ENCODE measurements at regions not wholly inside any gene's neighbourhood (a gene's known extent, or its start where the extent isn't known, plus 50 kb on each side); places are given as distances from the start of the nearest gene placed in this dataset.

DNA sequence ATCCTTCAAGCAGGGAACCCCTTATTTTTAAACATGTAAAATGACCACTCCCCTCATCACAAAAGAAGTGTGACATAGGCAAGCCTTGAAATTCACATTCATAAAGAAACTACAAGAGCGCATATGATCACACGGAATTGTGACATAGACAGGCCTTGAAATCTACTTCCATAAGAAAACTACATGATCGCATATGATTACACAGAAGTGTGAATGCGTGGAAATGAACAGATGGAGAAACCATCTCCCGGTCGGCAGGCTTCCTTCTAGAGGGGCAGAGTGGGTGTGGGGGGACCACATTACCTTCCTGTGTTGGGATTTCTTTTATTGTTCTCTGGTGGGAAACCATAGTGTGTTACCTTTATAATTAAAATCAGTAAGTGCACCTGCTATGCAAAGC, 285.1 kb upstream of the ADARB2 start:
- no peak for DNase-seq

DNA sequence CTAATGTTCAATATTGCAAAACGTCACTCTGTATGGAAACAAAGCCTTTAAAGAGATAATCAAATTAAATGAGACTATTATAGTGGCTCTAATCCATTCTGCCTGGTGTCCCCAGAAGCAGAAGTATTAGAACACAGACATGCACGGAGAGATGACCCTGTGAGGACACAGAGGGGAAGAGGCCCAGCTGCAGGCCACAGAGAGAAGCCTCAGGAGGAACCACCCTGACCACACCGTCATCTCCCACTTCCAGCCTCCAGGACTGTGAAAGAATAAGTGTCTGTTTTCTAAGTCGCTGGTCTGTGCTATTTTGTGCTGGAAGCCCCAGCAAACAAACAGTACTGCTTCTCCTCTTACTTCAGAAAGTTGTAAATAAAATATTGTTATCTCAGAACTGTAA, 283.5 kb upstream of the ADARB2 start:
- no peak for DNase-seq

DNA sequence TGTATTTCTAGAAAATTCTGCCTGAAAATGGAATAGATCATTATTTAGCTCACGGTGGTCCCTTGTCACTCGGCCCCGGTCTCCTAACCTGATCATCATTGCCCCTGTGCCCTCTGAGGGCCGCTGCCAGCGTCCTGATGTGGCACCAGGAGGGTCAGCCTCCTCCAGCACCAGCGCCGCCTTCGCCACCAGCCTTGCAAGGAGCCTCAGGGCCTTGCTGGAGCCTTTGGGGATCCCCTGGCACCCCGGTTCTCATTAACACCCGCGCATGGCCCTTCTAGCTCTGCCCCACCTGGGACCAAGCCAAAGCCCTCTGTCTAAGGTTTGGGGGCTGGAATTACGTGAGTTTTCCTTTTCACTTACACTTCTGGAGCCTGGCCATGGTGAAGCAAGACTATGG, 282.5 kb upstream of the ADARB2 start:
- no peak for DNase-seq

DNA sequence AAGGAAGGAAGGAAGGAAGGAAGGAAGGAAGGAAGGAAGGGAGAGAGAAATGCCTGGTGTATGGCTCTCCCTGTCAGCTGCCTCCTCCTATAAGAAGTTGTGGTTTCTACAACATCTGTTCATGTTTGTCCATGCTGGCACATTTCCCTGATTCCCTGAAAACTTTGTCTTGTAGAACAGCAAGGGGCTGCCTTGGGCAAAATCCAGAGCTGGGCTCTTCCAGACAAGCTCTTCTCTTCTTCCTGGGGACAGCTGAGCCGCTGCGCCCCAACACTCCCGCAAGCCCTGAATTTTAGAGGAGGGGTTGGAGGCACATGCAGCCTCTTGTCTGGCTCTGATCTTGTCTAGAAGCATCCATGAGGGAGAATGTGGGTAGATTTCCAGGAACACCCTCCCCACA, 282.0 kb upstream of the ADARB2 start:
- no peak for DNase-seq

DNA sequence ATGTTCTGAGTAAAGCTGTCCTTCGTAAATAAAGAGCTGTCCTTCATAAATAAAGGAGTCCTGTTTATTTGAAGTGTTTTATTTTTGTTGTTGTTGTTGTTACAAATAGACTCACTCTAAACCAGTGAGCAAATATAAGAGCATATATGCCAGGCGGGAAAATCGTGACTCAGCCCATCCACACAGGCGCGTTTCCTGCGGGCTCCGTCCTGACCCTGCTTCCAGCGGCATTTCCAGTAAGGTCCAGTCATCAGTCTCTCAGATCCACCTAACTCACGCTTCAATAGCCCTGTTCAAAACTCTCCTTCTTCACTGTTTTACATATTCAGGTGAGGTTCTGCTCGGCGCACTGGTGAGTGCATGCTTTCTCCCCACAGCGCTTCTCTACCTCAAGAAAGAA, 277.2 kb upstream of the ADARB2 start:
- no peak for DNase-seq

DNA sequence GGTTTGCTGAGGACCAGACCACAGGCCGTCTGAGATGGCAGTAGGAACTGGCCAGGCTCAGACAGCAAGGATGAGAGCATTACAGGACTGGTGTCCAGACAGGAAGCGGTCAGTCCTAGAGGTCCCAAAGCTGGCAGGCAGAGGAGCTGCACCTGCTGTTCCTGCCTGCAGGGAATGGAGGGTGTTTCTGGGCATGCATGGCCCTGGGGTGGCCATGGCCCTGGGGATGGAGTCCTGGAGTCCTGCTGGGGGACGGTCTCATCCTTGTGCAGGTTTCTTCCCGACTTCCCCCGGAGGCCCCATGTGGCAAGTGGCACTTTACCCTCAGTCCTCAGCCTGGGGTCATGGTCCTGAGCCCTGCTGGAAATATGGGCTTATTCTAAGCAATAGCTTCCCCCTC, 274.9 kb upstream of the ADARB2 start:
- DNase-seq, result no peak

DNA sequence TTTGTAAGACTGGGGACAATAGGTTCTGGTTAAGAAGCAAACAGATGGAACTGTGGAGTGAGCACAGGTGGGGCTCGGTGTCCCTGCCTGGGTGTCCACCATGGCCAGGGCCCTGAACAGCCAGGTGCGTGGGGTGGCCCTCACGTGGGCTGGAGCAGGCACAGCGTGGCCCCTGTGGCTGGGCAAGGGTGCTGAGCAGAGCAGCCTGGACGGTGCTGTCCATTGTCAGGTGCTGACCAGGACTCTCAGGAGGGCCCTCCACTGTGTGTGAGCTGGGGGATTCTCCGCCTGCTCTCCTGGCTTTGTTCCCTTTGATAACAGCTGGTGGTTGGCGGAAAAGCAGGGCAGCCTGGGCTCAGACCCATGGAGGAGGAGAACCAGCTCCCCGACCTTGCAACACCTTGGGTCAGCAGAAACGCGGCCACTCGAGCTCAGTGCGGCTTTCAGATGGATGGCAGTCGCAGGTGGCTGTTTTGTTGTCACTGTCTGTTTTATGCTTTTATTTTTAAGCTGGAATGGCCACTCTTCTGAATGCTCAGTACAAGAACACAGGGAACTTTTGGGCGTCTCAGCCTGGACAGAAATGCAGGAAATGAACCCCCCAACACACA, 273.9 kb upstream of the ADARB2 start:
- DNase-seq, result peak; percentile 14

DNA sequence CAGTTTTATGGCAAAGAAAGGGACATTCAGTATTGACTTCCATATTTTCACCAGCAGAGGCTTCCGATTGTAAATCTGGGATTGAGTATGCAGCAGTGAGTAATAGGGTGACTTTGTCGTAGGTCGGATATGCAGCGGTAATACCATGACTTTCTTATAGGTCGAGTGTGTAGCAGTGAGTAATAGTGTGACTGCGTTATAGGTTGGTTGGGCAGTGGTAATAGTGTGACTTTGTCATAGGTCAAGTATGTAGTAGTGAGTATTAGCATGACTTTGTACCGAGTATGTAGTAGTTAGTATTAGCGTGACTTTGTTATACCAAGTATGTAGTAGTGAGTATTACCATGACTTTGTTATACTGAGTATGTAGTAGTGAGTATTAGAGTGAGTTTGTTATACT, 268.2 kb upstream of the ADARB2 start:
- no peak for DNase-seq

DNA sequence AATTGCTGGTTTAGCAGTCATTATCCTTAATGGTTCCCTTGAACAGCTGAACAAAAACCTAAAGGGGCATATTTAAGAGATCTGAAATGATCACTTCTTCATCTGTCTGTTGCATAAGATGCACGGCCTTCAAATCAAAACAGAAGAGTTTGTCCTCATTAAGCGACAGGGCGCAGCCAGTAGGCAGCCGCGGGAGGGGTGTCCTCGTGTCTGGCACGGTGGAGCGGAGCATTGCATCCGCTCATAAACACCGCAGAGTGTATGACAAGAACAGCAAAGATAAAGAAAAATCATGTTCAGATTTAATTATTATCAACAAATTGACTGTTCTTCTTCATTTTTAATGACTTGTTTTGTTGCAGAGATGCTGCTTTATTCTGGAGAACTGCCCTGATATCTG, 255.6 kb upstream of the ADARB2 start:
- no peak for DNase-seq

DNA sequence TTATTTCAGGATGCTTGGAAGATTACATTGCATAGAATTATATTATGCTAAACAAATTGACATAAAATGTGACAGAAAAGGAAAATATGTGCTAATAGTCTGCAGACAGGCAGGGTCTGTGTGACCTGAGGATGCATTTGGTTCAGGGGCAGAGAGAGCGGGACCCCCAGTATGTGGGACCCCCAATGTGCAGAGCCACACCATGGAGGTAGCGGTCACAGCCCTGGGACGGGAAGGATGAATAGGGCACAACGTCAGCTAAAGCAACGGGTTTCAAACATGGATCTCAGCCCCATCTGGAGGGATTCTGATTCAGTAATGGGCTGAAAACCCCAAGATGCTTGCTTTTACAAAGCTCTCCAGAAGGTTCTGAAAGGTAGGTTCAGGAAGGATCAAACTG, 251.8 kb upstream of the ADARB2 start:
- no peak for DNase-seq

DNA sequence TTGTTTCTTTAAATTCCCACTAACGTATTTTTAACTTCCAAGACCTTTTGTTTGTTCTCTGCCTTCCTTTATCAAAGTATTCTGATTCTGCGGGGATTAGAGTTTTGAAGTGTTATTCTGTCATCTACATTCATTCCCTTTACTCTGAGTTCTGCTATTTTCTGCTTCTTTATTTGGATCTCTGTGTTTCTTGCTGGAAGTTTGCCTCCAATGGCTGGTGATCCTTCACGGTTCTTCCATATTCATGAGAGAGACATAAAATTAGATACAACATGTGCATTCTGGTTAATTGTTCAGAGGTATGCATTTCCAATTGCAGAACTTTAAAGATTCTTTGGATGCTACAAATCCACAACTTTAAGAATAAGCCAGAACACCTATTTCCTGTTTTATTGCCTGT, 244.7 kb upstream of the ADARB2 start:
- DNase-seq, result no peak

DNA sequence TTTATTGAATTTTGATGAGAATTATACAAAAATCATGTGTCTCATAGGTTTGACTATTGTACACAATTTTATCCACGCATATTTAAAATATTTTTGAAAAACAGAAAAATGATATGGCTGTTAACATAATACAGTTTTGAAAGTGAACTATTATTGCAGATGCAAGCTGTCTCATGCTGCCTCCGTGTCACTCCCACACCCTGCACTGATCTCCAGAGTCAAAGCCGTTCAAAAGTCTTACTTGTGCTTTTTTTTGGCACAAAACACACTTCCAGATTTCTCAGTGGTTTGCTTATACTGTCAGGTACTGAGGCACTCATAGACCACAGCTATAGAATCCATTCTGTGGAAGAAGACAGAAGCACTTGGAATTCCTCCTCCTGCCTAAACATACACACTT, 243.1 kb upstream of the ADARB2 start:
- no peak for DNase-seq

DNA sequence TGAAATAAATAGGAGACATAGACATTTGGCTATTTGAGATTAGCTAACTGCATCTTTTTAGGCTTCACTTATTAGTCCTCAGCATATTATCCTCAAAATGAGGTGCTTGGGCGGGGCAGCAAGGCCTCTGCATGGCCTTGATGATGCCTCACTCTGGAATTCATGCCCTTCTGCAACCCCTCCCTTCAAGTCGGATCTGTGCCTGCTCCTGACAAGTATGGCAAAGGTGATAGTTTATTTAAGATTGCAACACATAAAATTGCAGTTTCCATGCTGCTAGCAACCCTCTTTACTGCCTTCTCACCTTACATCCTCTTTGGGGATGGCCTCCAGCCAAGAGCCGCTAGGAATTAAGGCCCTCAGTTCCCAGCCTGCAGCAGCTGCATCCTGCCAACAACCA, 241.3 kb upstream of the ADARB2 start:
- DNase-seq, result no peak

DNA sequence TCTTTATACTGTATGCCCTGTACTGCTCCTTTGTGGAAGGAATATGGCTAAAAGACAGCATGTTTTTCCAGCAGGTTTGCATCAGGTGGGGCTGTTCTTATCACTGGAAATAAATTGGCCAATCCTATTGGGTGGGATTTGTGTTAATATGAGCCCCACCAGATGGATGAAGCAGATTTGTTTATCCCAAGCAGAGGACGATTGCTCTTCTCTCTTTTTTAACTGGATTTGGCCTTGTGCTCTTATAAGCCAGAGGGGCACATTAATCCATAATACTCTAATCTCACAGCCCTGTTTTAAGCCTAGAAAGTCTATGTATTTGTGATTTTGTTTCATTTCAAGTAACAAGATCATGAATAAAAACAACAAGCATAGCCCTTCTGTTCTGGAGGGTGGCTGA, 240.1 kb upstream of the ADARB2 start:
- no peak for DNase-seq

DNA sequence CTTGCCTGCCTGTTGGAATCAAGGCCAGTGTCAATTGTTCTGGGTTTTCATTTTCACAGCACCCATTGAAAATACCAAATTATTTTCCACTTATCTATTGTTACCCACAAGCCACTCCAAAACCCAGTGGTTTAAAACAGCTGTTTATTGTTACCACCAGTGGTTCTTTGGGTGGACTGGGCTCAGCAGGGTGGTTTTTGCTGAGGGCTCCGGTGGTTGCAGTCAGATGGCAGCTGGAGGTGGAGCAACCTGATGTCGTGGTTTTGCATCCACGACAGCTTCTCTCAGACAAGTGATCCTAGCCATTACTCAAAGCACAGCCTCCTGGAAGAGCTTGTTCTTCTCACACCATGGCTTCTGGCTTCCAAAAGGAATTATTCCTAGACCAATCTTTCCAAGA, 235.1 kb upstream of the ADARB2 start:
- DNase-seq, result no peak

DNA sequence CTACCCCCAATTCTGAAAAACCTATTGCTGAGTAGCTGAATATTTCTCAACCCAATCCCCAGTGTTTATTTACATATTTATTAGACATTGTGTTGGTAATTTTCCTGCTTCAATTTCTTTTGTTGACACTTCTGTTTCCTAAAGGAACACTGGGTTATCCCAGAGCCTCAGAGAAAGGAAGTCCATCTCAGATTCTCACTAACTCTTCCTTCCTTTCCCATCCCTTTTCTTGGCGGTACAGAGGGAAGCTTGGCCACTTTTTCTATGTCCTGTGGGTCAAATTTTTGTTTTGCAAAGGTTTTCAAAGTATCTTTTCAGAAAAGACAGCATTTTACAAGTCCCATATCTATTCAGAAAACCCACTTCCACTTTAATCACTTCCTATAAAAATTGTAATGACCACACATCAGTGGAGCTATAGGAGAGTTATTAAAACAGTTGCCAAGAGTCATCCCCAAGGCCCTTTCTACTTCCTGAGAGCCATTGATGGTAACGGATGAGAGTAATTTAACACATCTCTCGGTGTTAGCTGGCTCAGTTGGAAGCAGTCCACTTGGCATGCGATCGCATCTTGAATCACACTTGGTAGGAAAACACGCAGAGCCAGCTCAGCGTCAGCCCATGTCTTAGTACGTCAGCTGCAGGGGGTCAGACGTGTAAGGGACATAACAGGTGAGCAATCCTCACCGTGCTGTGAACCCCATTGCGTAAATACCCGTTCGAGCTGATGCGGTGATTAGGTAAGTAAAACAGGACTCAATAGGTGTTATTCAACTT, 231.1 kb upstream of the ADARB2 start:
- DNase-seq, result peak; percentile 9

DNA sequence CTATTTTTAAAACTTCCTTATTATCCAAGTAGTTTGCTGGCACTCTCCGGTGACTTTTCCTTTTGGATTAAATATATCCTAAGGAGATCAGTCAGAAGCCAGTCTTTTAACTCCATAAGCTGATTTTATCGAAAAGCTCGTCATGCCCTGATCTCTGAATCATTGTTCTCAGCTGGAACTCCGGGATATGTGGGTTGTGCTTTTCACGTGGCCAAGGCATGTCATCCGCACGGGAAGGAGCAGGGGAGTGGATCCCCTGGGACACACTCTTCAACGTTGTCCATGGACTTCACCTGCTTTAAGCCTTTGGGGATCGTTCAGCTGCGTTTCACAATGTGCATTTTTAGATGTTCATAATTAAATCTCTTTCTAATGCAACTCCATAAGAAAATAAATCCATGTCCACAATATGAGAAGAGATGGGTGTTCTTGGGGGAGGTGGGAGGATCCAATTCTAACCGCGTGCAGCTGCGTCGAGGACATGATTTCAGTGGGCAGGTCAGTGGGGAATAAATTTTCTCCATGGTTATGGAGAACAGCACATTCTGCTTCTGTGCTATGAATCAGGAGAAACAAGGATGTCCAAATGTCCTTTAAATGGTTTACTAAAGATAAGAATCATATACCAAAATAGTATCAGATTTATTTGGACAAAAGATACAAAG, 229.5 kb upstream of the ADARB2 start:
- DNase-seq, result no peak

DNA sequence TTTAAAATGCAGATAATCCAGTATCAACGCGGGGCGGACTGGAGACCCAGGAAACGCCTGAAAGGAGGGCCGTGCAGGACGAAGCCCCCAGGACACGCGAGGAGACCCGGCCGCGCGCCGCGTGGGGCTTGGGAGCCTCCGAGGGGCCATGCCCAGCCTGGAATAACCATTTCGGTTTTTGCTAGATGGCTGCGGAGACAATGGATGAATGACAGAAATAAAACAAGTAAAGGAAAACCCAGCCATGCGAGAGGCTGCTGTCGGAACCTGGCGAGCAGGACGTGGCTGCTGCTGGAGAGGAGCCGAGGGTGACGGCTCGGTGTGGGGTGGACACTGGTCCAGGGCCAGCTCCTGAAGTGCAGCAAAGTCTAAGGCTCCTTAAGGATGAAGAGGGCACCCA, 227.2 kb upstream of the ADARB2 start:
- DNase-seq, result no peak

DNA sequence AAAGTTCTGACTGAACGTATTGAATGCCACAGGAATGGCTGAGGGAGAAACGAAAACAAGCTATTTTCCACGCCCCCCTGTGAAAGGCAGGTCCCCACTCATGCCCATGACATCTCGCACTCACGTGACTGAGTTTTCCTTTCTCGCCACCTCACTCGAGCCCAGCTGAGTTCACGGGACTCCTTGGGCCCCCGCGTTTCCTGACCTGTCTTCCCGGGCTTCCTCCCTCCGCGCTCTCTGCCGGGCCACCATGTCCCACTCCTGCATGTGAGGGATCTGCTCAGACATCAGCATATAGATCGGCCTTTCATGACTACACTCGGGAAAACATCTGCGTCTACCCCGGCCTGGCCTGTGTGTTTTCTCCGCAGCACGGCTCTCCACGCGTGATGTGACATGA, 226.0 kb upstream of the ADARB2 start:
- DNase-seq, result no peak

DNA sequence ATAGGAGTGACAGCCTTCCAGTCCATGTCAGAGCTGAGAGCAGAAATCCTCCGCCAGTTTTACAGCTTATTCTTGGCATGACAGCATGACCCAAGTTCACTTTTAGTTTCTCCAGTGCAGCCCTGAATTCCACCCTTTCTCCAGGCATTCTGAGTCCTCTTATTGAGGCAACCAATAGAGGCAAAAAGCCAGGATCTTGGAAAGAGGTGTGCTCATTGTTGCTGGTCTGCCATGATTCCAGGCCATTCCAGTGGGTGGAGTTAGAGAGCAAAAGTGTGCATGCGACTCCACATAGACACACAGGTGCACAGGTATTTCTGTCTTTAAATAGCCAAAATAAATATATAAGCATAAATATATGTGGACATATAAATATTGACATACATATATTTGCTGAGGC, 224.7 kb upstream of the ADARB2 start:
- no peak for DNase-seq

DNA sequence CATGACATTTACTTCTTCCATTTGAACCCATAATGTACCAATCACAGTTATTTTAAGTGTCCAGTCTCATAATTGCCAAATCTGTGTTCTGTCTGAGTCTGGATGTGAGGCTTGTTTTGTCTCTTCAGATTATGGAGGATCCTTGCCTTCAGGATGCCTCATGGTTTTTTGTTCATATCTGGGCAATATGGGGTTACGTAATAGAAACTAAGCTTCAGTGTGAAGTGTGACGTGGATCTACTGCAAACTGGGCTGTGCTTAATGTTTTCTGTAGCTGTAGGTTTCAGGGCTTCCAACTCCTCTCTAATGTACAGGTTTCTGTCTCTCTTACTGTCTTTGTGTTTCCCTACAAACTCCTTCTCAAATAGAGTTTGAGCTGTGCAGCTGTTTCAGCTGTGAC, 223.7 kb upstream of the ADARB2 start:
- no peak for DNase-seq

DNA sequence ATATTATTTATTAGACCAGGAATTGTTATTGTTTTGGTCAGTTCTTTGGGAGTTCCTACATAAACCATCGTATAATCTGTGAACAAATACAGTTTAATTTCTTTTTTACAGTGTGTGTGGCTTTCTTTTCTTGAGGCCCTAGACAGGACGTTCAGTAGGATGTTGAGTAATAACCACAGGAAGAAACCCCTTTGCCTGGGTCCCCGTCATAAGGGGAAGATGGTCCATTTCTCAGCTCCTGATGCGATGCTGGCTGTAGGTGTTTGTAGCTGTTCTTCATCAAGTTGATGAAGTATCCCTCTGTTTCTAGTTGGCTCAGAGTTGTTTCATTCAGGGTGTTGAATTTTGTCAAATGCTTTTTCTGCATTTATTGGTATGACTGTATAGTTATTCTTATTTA, 219.7 kb upstream of the ADARB2 start:
- DNase-seq, result no peak

DNA sequence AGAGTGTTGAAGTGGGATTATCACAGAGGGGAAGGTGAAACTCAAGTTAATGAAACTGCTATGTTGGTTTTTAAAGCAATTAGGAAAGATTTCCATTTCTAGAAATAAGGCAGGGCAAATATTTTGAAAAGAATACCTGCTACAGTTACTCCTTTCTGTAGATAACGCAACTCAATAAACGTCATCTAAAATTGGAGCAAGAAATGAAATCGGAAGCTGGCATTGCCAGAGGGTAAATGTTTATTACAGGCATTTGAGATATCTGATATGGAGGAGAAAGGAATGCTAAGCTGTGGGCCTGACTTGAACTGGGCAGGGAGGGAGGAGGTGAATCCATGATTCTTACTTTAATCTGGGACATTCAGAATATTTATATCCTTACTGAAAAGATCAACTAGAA, 217.0 kb upstream of the ADARB2 start:
- DNase-seq, result no peak
